OCI-LY1 (cell line): ENCODE measurements at regions not wholly inside any gene's neighbourhood (a gene's known extent, or its start where the extent isn't known, plus 50 kb on each side); places are given as distances from the start of the nearest gene placed in this dataset.

Experiments used
- H2AFZ ChIP-seq: fragments of 200-600 bp; sonication (generic), shearing (Covaris generic); 2 replicates; pipeline ENCODE4 v1.6.0; 2014; ENCODE audit warnings: antibody characterized with exemption, mild to moderate bottlenecking, low read length
- H3F3A ChIP-seq: fragments of 200-600 bp; sonication (generic), shearing (Covaris generic); 2 replicates; pipeline ENCODE4 v1.6.0; 2014; ENCODE audit warnings: mild to moderate bottlenecking, antibody characterized with exemption, low read length, moderate library complexity; ENCODE audit not compliant: insufficient read depth
- H3K27ac ChIP-seq: fragments of 200-600 bp; sonication (generic); 2 replicates; pipeline ENCODE4 v1.5.1; 2014; ENCODE audit warnings: low read length, mixed run types, mild to moderate bottlenecking, low read depth; ENCODE audit not compliant: poor library complexity, severe bottlenecking
- H3K27me3 ChIP-seq: fragments of 200-600 bp; sonication (generic); 2 replicates; pipeline ENCODE4 v1.6.0; 2014; ENCODE audit warnings: antibody characterized with exemption, mild to moderate bottlenecking, low read length, moderate library complexity; ENCODE audit not compliant: insufficient read depth
- H3K36me3 ChIP-seq: fragments of 200-600 bp; sonication (generic); 2 replicates; pipeline ENCODE4 v1.6.1; 2014; ENCODE audit warnings: mild to moderate bottlenecking, antibody characterized with exemption, low read length, moderate library complexity, mixed read lengths; ENCODE audit not compliant: insufficient read depth
- H3K4me1 ChIP-seq: fragments of 200-600 bp; sonication (generic); 2 replicates; pipeline ENCODE4 v1.5.1; 2014; ENCODE audit warnings: mild to moderate bottlenecking, low read length, moderate library complexity; ENCODE audit not compliant: insufficient read depth, severe bottlenecking
- H3K4me2 ChIP-seq: fragments of 200-600 bp; sonication (generic), shearing (Covaris generic); 2 replicates; pipeline ENCODE4 v1.6.1; 2014; ENCODE audit warnings: low read length
- H3K4me3 ChIP-seq: fragments of 200-600 bp; sonication (generic); 2 replicates; pipeline ENCODE4 v1.5.1; 2014; ENCODE audit warnings: low read length, low read depth, mild to moderate bottlenecking, mixed read lengths; ENCODE audit not compliant: poor library complexity, severe bottlenecking
- H3K79me2 ChIP-seq: fragments of 200-600 bp; shearing (Covaris generic); 2 replicates; pipeline ENCODE4 v1.6.1; 2016; ENCODE audit warnings: mixed run types, low read length, mixed read lengths; ENCODE audit not compliant: insufficient read depth
- H3K9ac ChIP-seq: fragments of 200-600 bp; sonication (generic), shearing (Covaris generic); 2 replicates; pipeline ENCODE4 v1.6.1; 2014; ENCODE audit warnings: mild to moderate bottlenecking, low read length, mixed read lengths
- H3K9me2 ChIP-seq: fragments of 200-600 bp; sonication (generic), shearing (Covaris generic); 2 replicates; pipeline ENCODE4 v1.6.1; 2014; ENCODE audit warnings: low read depth, mild to moderate bottlenecking, low read length, mixed read lengths
- H3K9me3 ChIP-seq: fragments of 200-600 bp; shearing (Covaris generic); 2 replicates; pipeline ENCODE4 v1.6.1; 2014; ENCODE audit warnings: low read length, mixed read lengths
- H4K20me1 ChIP-seq: fragments of 200-600 bp; sonication (generic), shearing (Covaris generic); 2 replicates; pipeline ENCODE4 v1.6.0; 2016; ENCODE audit warnings: mild to moderate bottlenecking, low read length; ENCODE audit not compliant: insufficient read depth
- CTCF ChIP-seq: fragments of 200-600 bp; sonication (generic), shearing (Covaris generic); IDR thresholded peaks from 2 replicates; pipeline ENCODE4 v1.5.1; 2017; ENCODE audit warnings: mild to moderate bottlenecking, antibody characterized with exemption, low read length, moderate library complexity, mixed read lengths
- EZH2 ChIP-seq: fragments of 200-600 bp; sonication (generic), shearing (Covaris generic); IDR thresholded peaks from 2 replicates; pipeline ENCODE4 v1.8.0; 2017; ENCODE audit warnings: borderline replicate concordance, mixed run types, mild to moderate bottlenecking, antibody characterized with exemption, low read length, moderate library complexity, mixed read lengths

- H3F3A ChIP-seq = no peaks in the 10 kb centered on the region
- H3K9ac ChIP-seq = no peak overlapping the region
- H3K4me1 ChIP-seq = no peaks in the 10 kb centered on the region
- no peak overlapping the region for H3K4me2 ChIP-seq
- no peaks in the 10 kb centered on the region for H3K27me3 ChIP-seq
- no peak overlapping the region for H3K4me3 ChIP-seq
- H2AFZ ChIP-seq = no peak overlapping the region
- no peaks in the 10 kb centered on the region for H3K36me3 ChIP-seq
- TF ChIP-seq EZH2 = no peak
- TF ChIP-seq CTCF = no peak
- no peaks in the 10 kb centered on the region for H3K9me3 ChIP-seq
- H3K9me2 ChIP-seq = no peaks in the 10 kb centered on the region
- no peaks in the 10 kb centered on the region for H4K20me1 ChIP-seq
- no peaks in the 10 kb centered on the region for H3K79me2 ChIP-seq
- H3K27ac ChIP-seq = no peak overlapping the region
These were observed 88.1 kb downstream of the MEX3B start for GRCh38 chr15:81957698-81958097.

- Histone ChIP-seq H3F3A (no peaks in the 10 kb centered on the region), H2AFZ (no peak overlapping the region), H4K20me1 (no peaks in the 10 kb centered on the region), H3K79me2 (no peaks in the 10 kb centered on the region), H3K4me1 (no peaks in the 10 kb centered on the region), H3K4me3 (no peak overlapping the region), H3K36me3 (no peaks in the 10 kb centered on the region), H3K9ac (no peak overlapping the region), H3K27me3 (no peaks in the 10 kb centered on the region), H3K27ac (no peak overlapping the region), H3K9me3 (no peaks in the 10 kb centered on the region), H3K4me2 (no peak overlapping the region), H3K9me2 (no peaks in the 10 kb centered on the region)
- TF ChIP-seq CTCF = no peak
These were observed 90.3 kb downstream of the MEX3B start for GRCh38 chr15:81955382-81956062.

GRCh38 chr15:81954158-81954783 is 91.5 kb downstream of the MEX3B start:
- no peaks in the 10 kb centered on the region for H3F3A ChIP-seq
- H3K9me3 ChIP-seq = no peaks in the 10 kb centered on the region
- H3K27me3 ChIP-seq = no peaks in the 10 kb centered on the region
- no peak overlapping the region for H3K4me2 ChIP-seq
- H4K20me1 ChIP-seq = no peaks in the 10 kb centered on the region
- H3K4me1 ChIP-seq = no peaks in the 10 kb centered on the region
- H3K27ac ChIP-seq = no peak overlapping the region
- TF ChIP-seq EZH2 = no peak
- TF ChIP-seq CTCF = no peak
- H2AFZ ChIP-seq = no peak overlapping the region
- H3K9me2 ChIP-seq = no peaks in the 10 kb centered on the region
- H3K36me3 ChIP-seq = no peaks in the 10 kb centered on the region
- no peak overlapping the region for H3K9ac ChIP-seq
- H3K4me3 ChIP-seq = no peak overlapping the region
- H3K79me2 ChIP-seq = no peaks in the 10 kb centered on the region
